HG02943 (cell line): ENCODE measurements at regions not wholly inside any gene's neighbourhood (a gene's known extent, or its start where the extent isn't known, plus 50 kb on each side); places are given as distances from the start of the nearest gene placed in this dataset.

Source experiments
- ATAC-seq: cut with Tn5 transposase; IDR thresholded peaks from one replicate; pipeline ENCODE4 v1.9.1; 2021; ENCODE audit warnings: mild to moderate bottlenecking, low read depth, moderate library complexity; ENCODE audit not compliant: unreplicated experiment

- no peak for ATAC-seq
Observed at GRCh38 chr22:47782328-47783075, 1020.1 kb downstream of the TBC1D22A start.

GRCh38 chr22:47781427-47782111 is 1019.1 kb downstream of the TBC1D22A start:
- ATAC-seq = no peak

- no peak for ATAC-seq
Observed at GRCh38 chr22:47781024-47781423, 1018.6 kb downstream of the TBC1D22A start.

DNA sequence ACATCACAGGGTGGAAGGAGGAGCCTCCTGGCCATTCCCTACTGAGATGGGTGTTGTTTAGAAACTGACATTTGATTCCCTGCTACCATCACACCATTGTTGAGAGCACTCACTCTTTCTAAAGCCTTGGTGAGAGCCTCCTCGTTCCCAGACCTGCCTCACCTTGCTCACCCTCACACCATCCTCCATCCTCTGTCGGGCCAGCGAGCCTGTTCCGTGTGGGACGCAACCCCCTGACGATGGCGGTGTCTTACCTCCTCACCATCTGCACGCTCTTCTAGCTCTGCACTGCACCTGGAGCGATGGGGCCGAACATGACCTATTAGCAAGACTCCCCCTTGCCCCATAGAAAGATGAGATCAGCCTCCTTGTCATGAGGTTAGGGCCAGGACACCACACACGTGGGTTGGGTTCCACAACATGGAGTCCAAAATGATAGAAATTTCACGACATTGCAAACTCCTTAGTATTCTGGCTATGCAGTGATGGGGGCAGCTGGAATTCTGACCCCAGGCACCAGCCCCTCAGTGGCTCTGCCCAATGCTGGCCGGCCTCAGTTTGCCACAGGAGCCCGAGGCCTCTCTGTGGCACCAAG is 1017.9 kb downstream of the TBC1D22A start:
- ATAC-seq = no peak

GRCh38 chr22:47779474-47779873 is 1017.0 kb downstream of the TBC1D22A start:
- ATAC-seq = no peak

DNA sequence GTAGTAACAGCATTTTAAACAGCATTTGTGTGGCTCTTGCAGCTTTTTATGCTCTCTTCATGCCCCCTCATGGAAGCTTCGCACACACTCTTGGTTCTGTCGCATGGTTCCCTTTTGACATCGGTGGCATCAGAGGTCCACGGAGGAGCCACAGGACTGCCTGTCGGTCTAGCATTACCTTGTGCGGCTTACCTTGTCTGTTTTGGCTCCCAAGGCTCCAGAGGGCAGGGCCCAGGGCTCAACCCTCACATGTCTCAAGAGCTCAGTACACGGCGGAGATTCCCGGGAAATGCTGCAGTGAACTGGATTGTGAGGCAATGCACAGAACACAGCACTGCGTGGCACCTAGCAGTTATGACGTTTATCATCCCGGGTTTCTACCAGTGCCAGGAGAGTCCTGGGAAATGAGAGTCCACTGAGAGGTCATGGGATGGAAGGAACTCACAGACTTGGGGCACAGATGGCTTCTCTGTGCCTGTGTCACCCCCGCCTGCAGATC is 1015.8 kb downstream of the TBC1D22A start:
- no peak for ATAC-seq

- ATAC-seq = no peak
Observed at GRCh38 chr22:47777426-47777825, 1015.0 kb downstream of the TBC1D22A start.

- ATAC-seq = no peak
Observed at GRCh38 chr22:47776329-47776728, 1013.9 kb downstream of the TBC1D22A start.

DNA sequence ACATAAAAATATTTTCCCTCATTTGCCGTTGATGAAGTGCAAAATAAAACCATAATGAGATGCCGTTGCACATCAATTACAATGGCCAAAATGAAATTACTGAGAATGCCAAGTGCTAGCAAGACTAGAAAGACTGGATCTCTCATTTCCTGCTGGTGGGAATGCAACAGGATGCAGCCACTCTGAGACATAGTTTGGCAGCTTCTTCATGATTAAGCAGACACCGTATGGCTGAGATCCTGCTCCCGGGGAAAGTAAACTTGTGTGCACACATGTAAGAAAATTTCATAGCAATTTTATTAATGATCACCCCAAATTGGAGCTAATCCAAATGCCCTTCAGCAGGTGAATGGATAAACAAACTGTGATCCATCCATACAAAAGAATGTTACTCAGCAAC is 1013.2 kb downstream of the TBC1D22A start:
- no peak for ATAC-seq

DNA sequence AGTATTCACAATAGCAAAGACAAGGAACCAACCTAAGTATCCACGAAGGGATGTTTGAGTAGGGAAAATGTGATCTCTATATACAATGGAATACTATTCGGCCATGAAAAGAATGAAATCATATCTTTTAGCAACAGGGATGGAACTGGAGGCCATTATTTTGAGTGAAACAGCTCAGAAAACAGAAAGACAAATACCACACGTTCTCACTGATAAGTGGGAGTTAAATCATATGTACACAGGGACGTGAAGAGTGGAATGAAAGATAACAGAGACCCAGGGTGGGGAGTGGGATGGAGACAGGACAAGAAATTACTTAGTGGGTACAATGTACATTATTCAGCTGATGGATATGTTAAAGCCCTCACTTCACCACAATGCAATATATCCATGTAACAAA is 1012.7 kb downstream of the TBC1D22A start:
- no peak for ATAC-seq

DNA sequence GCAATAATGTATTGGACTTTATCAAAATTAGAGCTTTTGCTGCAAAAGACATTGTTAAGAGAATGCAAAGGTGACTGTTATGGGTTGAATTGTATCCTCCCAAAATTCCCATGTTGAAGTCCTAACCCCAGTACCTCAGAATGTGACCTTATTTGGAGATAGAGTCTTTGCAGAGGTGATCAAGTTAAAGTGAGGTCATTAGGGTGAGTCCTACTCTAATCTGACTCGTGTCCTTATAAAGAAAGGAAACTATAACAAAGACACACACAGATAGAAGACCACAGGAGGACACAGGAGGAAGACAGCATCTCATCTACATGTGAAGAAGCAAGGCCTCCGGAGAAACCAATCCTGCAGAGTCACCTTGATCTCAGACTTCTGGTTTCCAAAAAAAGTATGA is 1011.2 kb downstream of the TBC1D22A start:
- no peak for ATAC-seq

DNA sequence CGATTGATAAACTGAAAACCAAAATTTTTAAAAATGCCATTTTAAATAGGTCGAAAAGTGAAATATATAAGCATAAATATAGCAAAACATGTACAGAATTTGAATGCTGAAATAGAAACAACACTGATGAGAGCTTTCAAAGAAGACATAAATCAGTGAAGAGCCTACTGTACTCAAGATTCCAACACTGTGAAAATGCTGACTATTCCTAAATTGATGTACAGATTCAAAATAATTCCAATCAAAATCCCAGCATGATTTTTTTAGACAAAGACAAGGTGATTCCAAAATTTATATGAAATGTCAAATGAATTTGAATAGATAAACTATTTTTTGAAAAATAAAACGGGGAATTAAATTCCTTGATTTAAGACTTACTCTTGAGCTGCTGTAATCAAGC is 1010.4 kb downstream of the TBC1D22A start:
- no peak for ATAC-seq

- ATAC-seq = no peak
Observed at GRCh38 chr22:47769652-47770051, 1007.2 kb downstream of the TBC1D22A start.

DNA sequence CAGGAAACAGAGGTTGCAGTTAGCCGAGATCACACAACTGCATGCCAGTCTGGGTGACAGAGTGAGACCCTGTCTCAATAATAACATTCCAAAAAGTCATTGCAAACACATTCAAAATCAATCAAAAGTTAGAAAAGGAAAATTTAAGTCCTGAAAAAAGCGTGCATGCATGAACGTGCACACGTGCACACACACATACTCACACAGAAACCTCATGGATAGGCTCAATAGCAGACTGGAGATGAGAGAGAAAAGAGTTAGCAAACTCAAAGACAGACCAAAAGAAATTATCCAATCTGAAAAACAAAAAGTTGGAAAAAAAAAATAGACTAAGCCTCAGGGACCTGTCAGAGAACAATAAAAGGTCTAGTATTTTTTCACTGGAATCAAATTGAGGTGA is 1005.6 kb downstream of the TBC1D22A start:
- ATAC-seq = no peak

- ATAC-seq = no peak
Observed at GRCh38 chr22:47767403-47767802, 1005.0 kb downstream of the TBC1D22A start.

- no peak for ATAC-seq
Observed at GRCh38 chr22:47765757-47766156, 1003.3 kb downstream of the TBC1D22A start.

GRCh38 chr22:47762141-47762540 is 999.7 kb downstream of the TBC1D22A start:
- ATAC-seq = no peak

DNA sequence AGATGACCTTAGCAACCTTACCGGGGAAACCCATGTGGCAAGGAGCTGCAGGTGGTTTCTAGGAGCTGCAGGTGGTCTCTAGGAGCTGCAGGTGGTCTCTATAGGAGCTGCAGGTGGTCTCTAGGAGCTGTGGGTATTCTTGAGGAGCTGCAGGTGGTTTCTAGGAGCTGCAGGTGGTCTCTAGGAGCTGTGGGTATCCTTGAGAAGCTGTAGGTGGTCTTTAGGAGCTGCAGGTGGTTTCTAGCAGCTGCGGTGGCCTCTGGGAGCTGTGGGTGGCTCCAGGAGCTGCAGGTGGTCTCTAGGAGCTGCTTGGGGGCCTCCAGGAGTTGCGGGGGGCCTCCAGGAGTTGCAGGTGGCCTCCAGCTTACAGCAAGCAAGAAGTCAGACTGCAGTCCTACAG is 997.5 kb downstream of the TBC1D22A start:
- no peak for ATAC-seq

- no peak for ATAC-seq
Observed at GRCh38 chr22:47757741-47758140, 995.3 kb downstream of the TBC1D22A start.

GRCh38 chr22:47750086-47750485 is 987.6 kb downstream of the TBC1D22A start:
- no peak for ATAC-seq

- no peak for ATAC-seq
Observed at GRCh38 chr22:47748957-47749356, 986.5 kb downstream of the TBC1D22A start.

DNA sequence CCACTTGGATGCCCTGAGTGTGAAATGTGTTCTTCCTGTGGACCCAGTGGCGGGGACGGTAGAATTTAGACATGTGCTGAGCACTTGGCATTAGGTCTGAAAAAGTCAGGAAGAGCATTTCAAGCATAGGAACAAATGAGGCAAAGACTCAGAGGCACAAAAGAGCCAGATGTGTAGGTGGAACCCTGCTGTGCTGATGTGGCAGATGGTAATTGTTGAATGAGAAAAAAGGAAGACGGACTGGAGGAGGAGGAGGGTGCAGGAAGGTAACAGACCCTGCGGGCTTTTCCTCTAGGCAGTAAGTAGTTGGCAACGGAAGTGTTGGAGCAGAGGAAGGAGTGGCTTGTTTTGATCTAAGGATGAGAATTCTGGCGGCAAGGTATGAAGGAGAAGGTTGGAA is 985.8 kb downstream of the TBC1D22A start:
- no peak for ATAC-seq
